ENCODE measurements at regions not wholly inside any gene's neighbourhood (a gene's known extent, or its start where the extent isn't known, plus 50 kb on each side); places are given as distances from the start of the nearest gene placed in this dataset.

DNA sequence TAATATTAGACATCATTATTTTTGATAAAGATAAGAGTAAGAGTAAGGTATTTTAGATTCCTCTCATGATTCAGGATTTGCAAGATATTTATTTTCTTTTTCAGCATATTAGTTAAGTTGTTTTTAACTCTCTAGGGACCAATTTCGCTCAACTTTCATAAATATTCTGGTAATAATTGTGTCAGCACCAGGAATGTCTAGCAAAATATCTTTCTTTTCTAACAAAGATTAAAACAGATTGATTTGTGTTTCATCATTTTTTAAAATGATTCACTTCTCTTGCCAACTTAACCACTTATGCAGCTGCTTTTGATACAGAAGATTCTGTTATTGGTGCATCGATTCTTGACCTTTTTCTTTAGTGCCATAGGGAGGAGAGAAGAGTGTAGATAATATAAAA, 172.8 kb upstream of the PTGFR start:
- Histone ChIP-seq H3K4me1 (no peaks in the 10 kb centered on the region), H2AFZ (replicated peaks) (no peak overlapping the region), H3K9me3 (ENCODE audit: low read depth) (no peaks in the 10 kb centered on the region), H3K27me3 (peaks cover 46% of the 10 kb centered on the region), H3K9ac (no peak overlapping the region), H4K20me1 (ENCODE audit: low read depth) (no peaks in the 10 kb centered on the region), H3K4me2 (no peak overlapping the region), H3K79me2 (ENCODE audit: low read depth) (no peaks in the 10 kb centered on the region), H3K27ac (no peak overlapping the region), H3K36me3 (no peaks in the 10 kb centered on the region), H3F3A (ENCODE audit: low read depth) (no peaks in the 10 kb centered on the region), H3K4me3 (no peak overlapping the region)
- DNase-seq (ENCODE audit: low spot score), result no peak
- TF ChIP-seq, protein P1, sequence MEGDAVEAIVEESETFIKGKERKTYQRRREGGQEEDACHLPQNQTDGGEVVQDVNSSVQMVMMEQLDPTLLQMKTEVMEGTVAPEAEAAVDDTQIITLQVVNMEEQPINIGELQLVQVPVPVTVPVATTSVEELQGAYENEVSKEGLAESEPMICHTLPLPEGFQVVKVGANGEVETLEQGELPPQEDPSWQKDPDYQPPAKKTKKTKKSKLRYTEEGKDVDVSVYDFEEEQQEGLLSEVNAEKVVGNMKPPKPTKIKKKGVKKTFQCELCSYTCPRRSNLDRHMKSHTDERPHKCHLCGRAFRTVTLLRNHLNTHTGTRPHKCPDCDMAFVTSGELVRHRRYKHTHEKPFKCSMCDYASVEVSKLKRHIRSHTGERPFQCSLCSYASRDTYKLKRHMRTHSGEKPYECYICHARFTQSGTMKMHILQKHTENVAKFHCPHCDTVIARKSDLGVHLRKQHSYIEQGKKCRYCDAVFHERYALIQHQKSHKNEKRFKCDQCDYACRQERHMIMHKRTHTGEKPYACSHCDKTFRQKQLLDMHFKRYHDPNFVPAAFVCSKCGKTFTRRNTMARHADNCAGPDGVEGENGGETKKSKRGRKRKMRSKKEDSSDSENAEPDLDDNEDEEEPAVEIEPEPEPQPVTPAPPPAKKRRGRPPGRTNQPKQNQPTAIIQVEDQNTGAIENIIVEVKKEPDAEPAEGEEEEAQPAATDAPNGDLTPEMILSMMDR (IDR thresholded peaks at IDR 0.05), result no peak
- no peak for TF ChIP-seq EZH2phosphoT487 (IDR thresholded peaks at IDR 0.05)
- Mint-ChIP-seq H3K4me1 (no peaks in the 10 kb centered on the region), H3K4me3 (no peak overlapping the region), H3K9me3 (no peaks in the 10 kb centered on the region), H3K36me3 (no peaks in the 10 kb centered on the region), H3K27me3 (ENCODE audit: insufficient read depth, low read depth) (no peaks in the 10 kb centered on the region), H3K27ac (no peak overlapping the region)

- H3K79me2 ChIP-seq (ENCODE audit: low read depth), result no peaks in the 10 kb centered on the region
- Mint-ChIP-seq H3K36me3 (no peaks in the 10 kb centered on the region), H3K27ac (no peak overlapping the region), H3K4me3 (no peak overlapping the region), H3K27me3 (ENCODE audit: insufficient read depth, low read depth) (no peaks in the 10 kb centered on the region), H3K9me3 (no peaks in the 10 kb centered on the region), H3K4me1 (no peaks in the 10 kb centered on the region)
- H3F3A ChIP-seq (ENCODE audit: low read depth), result no peaks in the 10 kb centered on the region
- H4K20me1 ChIP-seq (ENCODE audit: low read depth), result no peaks in the 10 kb centered on the region
- no peaks in the 10 kb centered on the region for H3K36me3 ChIP-seq
- peaks cover 60% of the 10 kb centered on the region for H3K27me3 ChIP-seq
- no peak for DNase-seq (ENCODE audit: low spot score)
- H3K4me3 ChIP-seq, result no peak overlapping the region
- H3K4me1 ChIP-seq, result no peaks in the 10 kb centered on the region
- H3K9ac ChIP-seq, result no peak overlapping the region
- no peak overlapping the region for H2AFZ ChIP-seq (replicated peaks)
- TF ChIP-seq, protein P1 (IDR thresholded peaks at IDR 0.05), result no peak
- TF ChIP-seq EZH2 (IDR thresholded peaks at IDR 0.05) (no peak), EZH2phosphoT487 (IDR thresholded peaks at IDR 0.05) (no peak)
- H3K27ac ChIP-seq, result no peak overlapping the region
- H3K4me2 ChIP-seq, result no peak overlapping the region
- no peaks in the 10 kb centered on the region for H3K9me3 ChIP-seq (ENCODE audit: low read depth)
These were observed 171.2 kb upstream of the PTGFR start for GRCh38 chr1:78319603-78320002.

DNA sequence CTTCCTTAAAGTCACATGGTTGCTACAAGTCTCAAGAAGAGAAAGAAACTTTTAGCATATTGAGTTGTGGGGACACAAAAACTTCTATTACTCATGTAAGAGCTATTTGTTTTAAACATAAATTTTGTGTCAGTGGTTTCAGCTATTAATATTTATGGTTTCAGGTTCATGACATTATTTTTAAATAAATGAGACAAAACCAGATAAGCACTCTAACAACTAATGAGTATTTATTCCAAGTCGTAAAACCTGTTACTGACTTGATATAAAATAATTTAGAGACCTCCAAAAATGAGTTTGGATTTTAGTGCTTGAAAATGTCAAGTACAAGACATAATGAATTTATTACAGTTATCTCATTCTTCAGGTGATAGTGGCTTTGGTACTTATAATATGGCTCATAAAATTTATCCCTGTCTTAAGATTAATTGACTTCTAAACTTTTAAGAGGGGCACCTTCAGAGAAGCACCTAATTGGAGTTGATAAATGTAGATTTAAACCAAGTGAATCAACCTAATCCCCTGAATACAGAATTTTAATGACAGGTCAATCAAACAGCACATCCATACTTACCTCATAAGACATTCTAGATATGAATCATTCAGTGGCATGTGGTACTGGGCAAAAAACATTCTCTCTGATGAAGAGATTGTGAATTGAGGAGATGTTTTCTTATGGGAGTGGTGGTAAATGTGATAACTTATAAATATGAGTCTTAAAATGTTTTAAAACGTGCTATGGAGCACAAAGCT, 167.7 kb upstream of the PTGFR start:
- Histone ChIP-seq H3K9me3 (ENCODE audit: low read depth) (no peaks in the 10 kb centered on the region), H3K4me2 (no peak overlapping the region), H3K79me2 (ENCODE audit: low read depth) (no peaks in the 10 kb centered on the region), H3K4me1 (no peaks in the 10 kb centered on the region), H3K36me3 (no peaks in the 10 kb centered on the region), H3F3A (ENCODE audit: low read depth) (no peaks in the 10 kb centered on the region), H3K4me3 (no peak overlapping the region), H3K27ac (no peak overlapping the region), H2AFZ (replicated peaks) (no peak overlapping the region), H4K20me1 (ENCODE audit: low read depth) (no peaks in the 10 kb centered on the region), H3K9ac (no peak overlapping the region), H3K27me3 (peaks cover 53% of the 10 kb centered on the region)
- H3K4me3 Mint-ChIP-seq, result no peak overlapping the region
- H3K36me3 Mint-ChIP-seq, result no peaks in the 10 kb centered on the region
- no peaks in the 10 kb centered on the region for H3K27me3 Mint-ChIP-seq (ENCODE audit: insufficient read depth, low read depth)
- DNase-seq (ENCODE audit: low spot score), result no peak
- H3K4me1 Mint-ChIP-seq, result no peaks in the 10 kb centered on the region
- H3K27ac Mint-ChIP-seq, result no peak overlapping the region
- H3K9me3 Mint-ChIP-seq, result no peaks in the 10 kb centered on the region
- TF ChIP-seq EZH2 (IDR thresholded peaks at IDR 0.05) (no peak), EZH2phosphoT487 (IDR thresholded peaks at IDR 0.05) (no peak)
- TF ChIP-seq, protein P1 (IDR thresholded peaks at IDR 0.05), result no peak
